HPDE6-E6E7 (cell line): ENCODE measurements at regions not wholly inside any gene's neighbourhood (a gene's known extent, or its start where the extent isn't known, plus 50 kb on each side); places are given as distances from the start of the nearest gene placed in this dataset.

Experiments used
- DNase-seq: peaks from one replicate; pipeline ENCODE4 v3.0.0; 2011; ENCODE audit warnings: missing footprints; ENCODE audit errors: extremely low spot score

- no peak for DNase-seq
These were observed 203.6 kb downstream of the ERMARD start for GRCh38 chr6:169954977-169955376.

- DNase-seq = no peak
These were observed 202.3 kb downstream of the ERMARD start for GRCh38 chr6:169953686-169954085.

GRCh38 chr6:169950558-169950957 lies 199.1 kb downstream of the ERMARD start:
- no peak for DNase-seq

GRCh38 chr6:169949511-169950097 lies 198.2 kb downstream of the ERMARD start:
- DNase-seq = no peak

- no peak for DNase-seq
These were observed 195.5 kb downstream of the ERMARD start for GRCh38 chr6:169946971-169947370.

- no peak for DNase-seq
These were observed 193.7 kb downstream of the ERMARD start for GRCh38 chr6:169945117-169945516.

GRCh38 chr6:169944415-169944814 lies 193.0 kb downstream of the ERMARD start:
- DNase-seq = no peak

GRCh38 chr6:169944061-169944337 lies 192.6 kb downstream of the ERMARD start:
- DNase-seq = no peak

- no peak for DNase-seq
These were observed 192.0 kb downstream of the ERMARD start for GRCh38 chr6:169943241-169944060.

GRCh38 chr6:169942173-169942572 lies 190.8 kb downstream of the ERMARD start:
- DNase-seq = no peak

- DNase-seq = no peak
These were observed 189.3 kb downstream of the ERMARD start for GRCh38 chr6:169940481-169941271.

GRCh38 chr6:169939554-169940164 lies 188.2 kb downstream of the ERMARD start:
- DNase-seq = no peak

- DNase-seq = no peak
These were observed 187.3 kb downstream of the ERMARD start for GRCh38 chr6:169938731-169939130.

GRCh38 chr6:169938262-169938701 lies 186.9 kb downstream of the ERMARD start:
- DNase-seq = no peak

GRCh38 chr6:169937389-169938261 lies 186.2 kb downstream of the ERMARD start:
- no peak for DNase-seq

- DNase-seq = no peak
These were observed 185.0 kb downstream of the ERMARD start for GRCh38 chr6:169936355-169936975.

- no peak for DNase-seq
These were observed 184.4 kb downstream of the ERMARD start for GRCh38 chr6:169935861-169936260.

GRCh38 chr6:169935348-169935718 lies 183.9 kb downstream of the ERMARD start:
- DNase-seq = no peak

GRCh38 chr6:169934699-169935347 lies 183.4 kb downstream of the ERMARD start:
- no peak for DNase-seq
